OCI-M1 (cell line): ENCODE measurements at regions not wholly inside any gene's neighbourhood (a gene's known extent, or its start where the extent isn't known, plus 50 kb on each side); places are given as distances from the start of the nearest gene placed in this dataset.

Experiments
- DNase-seq: peaks from one replicate; lab custom pipeline; 2025; lab: John Stamatoyannopoulos, UW

GRCh38 chr6:163719028-163719742, 304.7 kb downstream of the QKI start:
- no peak for DNase-seq

GRCh38 chr6:163718537-163718936, 304.0 kb downstream of the QKI start:
- DNase-seq = no peak

GRCh38 chr6:163717106-163717764, 302.7 kb downstream of the QKI start:
- DNase-seq = no peak

GRCh38 chr6:163716690-163717089, 302.2 kb downstream of the QKI start:
- no peak for DNase-seq

- DNase-seq = no peak
Observed at GRCh38 chr6:163715846-163716245, 301.3 kb downstream of the QKI start.

- no peak for DNase-seq
Observed at GRCh38 chr6:163714179-163714578, 299.7 kb downstream of the QKI start.

- no peak for DNase-seq
Observed at GRCh38 chr6:163712981-163713380, 298.5 kb downstream of the QKI start.

GRCh38 chr6:163712566-163712961, 298.0 kb downstream of the QKI start:
- DNase-seq = no peak

GRCh38 chr6:163711615-163712565, 297.4 kb downstream of the QKI start:
- DNase-seq = peak; percentile 4

GRCh38 chr6:163710532-163711470, 296.3 kb downstream of the QKI start:
- DNase-seq = peak; percentile 54

- DNase-seq = no peak
Observed at GRCh38 chr6:163709693-163710092, 295.2 kb downstream of the QKI start.

GRCh38 chr6:163709255-163709654, 294.7 kb downstream of the QKI start:
- DNase-seq = no peak

GRCh38 chr6:163708466-163708865, 293.9 kb downstream of the QKI start:
- no peak for DNase-seq

- DNase-seq = no peak
Observed at GRCh38 chr6:163707387-163708355, 293.2 kb downstream of the QKI start.

- DNase-seq = no peak
Observed at GRCh38 chr6:163706500-163707087, 292.1 kb downstream of the QKI start.

- DNase-seq = no peak
Observed at GRCh38 chr6:163705923-163706322, 291.4 kb downstream of the QKI start.

- no peak for DNase-seq
Observed at GRCh38 chr6:163702736-163703135, 288.2 kb downstream of the QKI start.

GRCh38 chr6:163701762-163702161, 287.2 kb downstream of the QKI start:
- DNase-seq = no peak

- DNase-seq = no peak
Observed at GRCh38 chr6:163698086-163698485, 283.6 kb downstream of the QKI start.

GRCh38 chr6:163696311-163696710, 281.8 kb downstream of the QKI start:
- peak; percentile 42 for DNase-seq
